ENCODE measurements at regions not wholly inside any gene's neighbourhood (a gene's known extent, or its start where the extent isn't known, plus 50 kb on each side); places are given as distances from the start of the nearest gene placed in this dataset.
"Not testable (repeated sequence)": the region's sequence is repeated elsewhere in the genome, so short reads cannot be mapped to it uniquely, and the experiment has no call there.

DNA sequence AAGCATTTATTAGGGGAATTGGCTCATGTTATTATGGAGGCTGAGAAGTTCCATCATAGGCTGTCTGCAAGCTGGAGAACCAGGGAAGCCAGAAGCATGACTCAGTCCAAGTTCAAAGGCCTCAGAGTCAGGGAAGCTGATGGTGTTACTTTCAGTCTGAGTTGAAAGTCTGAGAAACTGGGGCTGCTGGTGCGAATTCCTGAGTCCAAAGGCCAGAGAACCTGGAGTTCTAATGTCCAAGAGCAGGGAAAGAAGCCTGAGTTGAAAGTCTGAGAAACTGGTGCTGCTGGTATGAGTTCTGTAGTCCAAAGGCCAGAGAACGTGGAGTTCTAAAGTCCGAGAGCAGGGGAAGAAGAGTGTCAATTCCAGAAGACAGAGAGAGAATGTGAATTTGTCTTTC is 641.1 kb downstream of the ISL1 start:
- no peak for DNase-seq

DNA sequence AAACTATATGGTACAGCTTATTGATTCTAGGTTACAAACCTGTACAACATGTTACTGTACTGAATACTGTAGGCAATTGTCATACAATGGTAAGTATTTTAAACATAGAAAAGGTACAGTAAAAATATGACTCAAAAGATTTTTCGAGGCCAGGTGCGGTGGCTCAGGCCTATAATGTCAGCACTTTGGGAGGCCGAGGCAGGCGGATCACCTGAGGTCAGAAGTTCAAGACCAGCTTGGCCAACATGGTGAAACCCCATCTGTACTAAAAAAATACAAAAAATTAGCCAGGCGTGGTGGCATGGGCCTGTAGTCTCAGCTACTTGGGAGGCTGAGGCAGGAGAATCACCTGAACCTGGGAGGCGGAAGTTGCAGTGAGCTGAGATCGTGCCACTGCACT is 646.6 kb downstream of the ISL1 start:
- DNase-seq = not testable (repeated sequence)

DNA sequence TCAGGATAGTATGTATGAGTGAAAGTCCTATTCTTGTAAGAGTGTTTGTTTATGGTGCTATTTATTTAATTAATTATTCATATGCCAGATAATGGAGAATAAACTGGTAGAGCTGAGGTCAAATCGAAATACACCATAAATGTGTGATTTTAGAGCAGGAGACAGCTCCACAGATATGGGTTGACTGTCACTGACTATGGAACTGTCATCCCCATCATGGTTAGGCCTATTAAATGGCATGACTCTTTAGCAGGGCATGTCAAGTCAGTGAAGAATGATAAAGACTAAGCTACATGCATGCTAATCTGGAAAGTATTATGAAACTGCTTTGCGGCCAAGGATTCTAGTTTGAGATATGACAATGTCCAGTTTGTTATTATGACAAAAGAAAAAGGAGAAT is 658.6 kb downstream of the ISL1 start:
- DNase-seq = no peak

DNA sequence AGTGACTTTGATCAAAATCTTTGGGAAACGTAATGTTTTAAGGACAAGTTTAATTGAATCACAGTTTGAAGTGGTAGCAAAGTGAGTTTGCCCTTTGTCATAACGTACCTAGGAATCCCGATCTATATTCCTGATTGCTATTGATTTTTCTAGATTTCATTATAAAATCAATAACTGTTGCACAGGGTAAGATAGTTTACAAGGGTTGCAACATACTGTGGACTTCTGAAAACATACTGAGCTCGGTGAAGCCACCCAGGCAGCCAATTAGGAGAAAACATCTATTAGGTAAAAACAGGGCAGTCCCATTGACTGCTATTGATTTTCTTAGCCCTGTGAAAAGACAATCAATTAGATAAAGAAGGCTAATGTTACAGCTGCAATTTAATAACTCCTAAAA is 659.9 kb downstream of the ISL1 start:
- DNase-seq = no peak

DNA sequence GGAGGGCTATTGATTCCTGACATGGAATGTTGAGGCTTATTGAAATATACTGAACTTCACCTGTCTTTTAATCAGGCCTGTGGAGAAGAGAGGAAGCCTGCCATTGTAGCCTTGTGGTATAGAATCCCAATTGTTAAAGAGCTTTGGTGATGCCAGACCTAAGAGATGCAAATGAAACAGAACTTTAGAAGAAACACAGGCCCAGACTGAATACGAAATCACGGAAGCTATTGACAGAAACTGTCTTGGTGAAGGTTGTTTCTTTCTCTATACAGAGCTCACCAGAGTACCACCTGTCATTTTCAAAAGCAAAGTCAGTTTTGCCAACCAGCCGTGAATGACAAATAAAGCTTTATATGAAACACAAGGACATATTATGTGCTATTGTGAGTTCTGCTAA is 660.3 kb downstream of the ISL1 start:
- peak; percentile 77 to 96 for DNase-seq

DNA sequence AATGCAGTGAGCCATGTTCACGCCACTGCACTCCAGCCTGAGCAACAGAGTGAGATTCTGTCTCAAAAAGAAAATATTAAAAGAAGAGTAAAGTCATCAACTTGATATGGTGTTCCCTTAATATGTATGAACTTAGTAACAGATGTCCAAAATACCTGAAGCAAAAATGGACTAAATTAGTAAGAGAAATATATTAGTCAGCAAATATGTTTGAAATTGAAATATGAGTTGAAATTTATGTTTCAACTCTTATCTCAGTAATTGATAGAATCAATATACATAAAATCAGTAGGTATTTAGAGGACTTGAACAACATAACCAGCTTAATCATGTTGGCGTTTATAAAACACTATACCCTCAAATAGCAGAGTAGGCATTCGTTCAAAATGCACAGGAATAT is 668.5 kb downstream of the ISL1 start:
- no peak for DNase-seq

DNA sequence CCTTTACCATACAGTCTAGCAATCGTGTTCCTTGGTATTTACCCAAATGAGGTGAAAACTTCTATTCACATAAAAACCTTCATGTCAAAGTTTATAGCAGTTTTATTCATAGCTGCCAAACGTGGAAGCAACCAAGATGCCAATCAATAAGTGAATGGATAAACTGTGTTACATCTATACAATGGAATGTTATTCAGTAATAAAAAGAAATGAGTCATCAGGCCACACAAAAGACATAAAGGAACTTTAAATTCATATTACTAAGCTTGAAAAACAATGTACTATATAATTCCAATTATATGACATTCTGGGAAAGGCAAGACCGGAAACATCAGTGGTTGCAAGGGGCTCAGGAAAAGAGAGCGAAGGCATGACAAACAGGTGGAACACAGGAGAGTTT is 679.9 kb downstream of the ISL1 start:
- DNase-seq = no peak

DNA sequence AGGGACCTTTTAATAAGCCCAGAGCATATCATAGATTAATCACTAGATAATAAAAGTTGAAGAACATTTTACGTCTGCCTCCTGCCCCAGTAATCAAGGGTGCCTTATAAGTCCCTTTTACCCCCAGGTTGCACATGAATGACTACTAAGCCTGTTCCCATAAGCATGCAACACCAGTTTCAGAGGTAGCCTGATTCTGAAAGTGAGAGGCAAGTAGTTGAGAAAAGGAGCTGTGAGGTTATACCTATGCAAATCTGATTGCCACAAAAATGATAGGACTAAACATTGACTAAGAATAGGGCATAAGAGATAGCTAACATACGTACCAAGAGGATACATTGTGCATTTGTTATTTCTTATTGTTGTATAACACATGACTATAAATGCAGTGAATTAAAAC is 681.9 kb downstream of the ISL1 start:
- DNase-seq = no peak

DNA sequence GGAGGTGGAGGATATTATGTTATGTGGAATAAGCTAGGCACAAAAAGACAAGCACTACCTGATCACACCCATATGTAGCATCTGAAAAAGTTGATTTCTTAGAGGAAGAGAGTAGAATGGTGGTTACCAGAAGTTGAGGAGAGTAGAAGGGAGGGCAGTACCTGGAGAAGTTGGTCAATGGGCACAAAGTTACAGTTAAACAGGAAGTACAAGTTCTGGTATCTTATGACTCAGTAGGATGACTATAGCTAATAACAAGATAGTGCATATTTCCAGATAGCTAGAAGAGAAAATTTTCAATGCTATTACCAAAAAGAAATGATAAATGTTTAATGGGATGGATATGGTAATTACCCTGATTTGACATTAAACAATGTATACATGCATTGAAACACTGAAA is 686.7 kb downstream of the ISL1 start:
- no peak for DNase-seq

DNA sequence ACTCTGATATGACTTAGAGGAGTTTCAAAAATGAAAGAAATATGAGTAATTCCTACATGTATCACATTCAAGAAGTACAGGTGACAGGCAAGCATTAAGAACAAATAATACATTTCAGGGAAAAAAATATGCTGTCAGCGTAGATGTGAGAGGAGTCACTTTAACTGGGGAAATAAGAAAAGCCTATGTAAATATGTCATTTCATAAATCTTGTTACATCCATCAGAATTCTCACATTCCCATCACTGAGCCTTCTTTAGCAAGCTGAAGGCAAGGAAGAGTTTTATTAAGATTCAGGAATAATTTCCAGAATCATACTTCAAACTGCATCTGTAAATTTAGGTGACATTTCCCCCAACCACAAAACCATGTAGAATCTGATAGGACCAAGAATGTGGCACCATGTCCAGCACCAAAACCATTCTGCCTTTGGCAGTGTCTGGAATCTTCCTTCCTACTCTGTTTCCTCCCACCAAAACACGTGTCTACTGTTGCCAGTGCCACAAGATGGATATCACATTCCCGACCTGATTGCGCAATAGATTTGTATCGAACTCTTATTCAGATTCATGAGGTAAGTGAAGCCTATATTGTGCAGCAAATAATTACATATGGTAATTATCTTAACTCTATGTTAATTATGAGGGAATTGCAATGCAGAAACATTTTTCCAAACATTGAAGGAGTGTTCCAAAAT is 690.9 kb downstream of the ISL1 start:
- no peak for DNase-seq

DNA sequence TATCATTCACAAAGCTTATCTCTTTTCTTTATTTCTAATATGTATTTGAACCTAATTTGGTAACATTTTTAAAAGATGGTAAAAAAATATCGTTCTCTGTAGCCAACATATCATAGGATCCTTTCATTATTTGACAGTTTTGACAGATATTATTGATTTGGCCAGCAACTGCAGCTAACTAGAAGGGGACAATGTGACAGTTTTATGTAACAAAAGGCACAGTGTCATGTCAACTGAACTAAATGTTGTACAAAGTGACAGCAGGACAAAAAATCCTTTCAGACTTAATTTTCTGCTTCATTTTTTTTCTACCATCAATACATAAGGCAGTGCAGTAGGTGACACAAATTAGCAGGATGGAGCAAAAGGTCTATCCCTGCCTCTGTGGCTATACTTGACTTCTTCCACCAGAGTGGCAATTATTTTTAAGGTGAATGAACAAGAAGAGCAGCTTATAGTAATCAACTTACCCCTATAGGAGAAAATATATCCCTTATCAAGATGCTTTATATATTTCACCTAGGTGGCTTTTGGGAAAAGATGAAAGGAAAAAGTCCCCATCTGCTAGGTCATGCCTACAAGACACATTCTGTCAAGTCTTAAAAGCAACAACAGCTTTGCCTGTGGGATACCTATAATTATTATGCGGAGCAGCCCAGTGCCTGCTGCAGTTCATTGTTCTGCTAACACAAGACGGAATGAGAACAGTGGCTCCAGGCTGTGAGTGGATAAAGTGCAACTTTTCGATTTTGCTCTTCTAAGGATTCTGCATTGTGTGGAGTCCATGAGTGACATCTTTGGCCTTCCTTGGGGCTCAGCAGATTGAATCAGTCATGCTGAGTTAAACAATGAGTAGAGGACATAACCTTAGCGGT is 694.9 kb downstream of the ISL1 start:
- DNase-seq = peak; percentile 38 to 80

DNA sequence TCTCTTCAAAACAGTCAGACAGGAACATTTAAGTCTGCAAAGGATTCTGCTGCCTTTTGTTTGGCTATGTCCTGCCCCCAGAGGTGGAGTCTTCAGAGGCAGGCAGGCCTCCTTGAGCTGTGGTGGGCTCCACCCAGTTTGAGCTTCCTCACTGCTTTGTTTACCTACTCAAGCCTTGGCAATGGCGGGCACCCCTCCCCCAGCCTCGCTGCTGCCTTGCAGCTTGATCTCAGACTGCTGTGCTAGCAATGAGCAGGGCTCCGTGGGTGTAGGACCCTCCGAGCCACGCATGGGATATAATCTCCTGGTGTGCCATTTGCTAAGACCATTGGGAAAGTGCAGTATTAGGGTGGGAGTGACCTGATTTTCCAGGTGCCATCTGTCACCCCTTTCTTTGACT is 685.4 kb upstream of the ITGA1 start:
- not testable (repeated sequence) for DNase-seq

DNA sequence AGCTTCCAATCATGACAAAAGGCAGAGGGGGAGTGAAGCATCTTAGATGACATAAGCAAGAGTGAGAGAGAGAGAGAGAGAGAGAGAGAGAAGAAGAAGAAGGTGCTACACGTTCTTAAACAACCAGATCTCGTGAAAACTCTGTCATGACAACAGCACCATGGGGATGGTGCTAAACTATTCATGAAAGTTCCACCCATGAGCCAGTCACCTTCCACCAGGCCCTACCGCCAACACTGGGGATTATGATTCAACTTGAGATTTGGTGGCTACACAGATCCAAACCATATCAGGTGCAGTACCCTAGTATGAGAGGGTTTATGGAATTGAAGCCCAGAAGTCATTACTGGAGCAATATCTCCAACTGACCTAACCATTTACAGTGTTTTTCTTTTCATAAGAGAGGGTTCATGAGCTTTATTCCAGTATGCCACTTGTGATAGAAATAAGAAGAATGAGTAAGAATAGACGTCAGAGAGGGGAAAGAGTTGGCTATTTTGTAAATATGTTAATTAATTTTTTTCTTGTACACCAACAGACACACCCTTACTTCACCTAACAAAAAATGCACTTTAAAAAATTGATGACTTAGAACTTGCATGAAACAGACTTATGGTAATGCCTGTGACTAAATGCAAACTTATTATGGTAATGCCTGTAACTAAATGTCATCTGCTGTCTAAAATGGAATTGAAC is 680.4 kb upstream of the ITGA1 start:
- no peak for DNase-seq

DNA sequence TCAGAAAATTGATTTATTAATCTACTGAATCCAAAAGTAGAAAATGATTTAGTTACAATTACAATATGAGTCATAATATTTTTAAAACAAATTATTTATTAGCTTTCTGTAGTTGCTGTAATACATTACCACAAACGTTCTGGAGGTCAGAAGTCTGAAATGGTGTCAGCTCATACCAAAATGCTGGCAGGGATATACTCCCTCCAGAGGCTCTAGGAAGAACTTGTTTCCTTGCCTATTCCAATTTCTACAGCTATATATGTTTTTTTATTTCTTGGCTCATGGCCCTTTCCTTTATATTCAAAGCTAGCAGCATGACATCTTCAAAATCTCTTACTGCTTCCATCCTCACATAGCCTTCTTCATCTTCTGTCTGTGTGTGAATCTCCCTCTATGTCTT is 667.9 kb upstream of the ITGA1 start:
- DNase-seq = peak in 1 of 2 experiments; percentile 2

DNA sequence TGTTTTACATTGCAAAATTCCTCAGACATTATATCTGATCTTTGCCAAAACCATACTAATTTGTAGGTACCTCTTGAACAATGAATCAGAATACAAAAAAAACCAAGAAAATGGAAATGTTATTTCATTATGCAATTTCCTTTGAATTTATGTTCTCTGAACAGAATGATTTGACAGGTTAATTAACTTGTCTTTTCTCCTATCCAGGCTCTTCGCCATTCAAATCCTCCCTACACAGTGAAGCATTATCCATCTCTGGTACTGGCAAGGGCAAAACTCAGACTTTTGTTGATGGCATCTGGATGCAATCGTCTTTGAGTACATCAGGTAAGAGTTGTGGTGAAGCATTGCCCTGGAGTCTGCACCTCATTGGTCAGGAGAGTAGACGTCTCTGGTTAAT is 655.7 kb upstream of the ITGA1 start:
- no peak for DNase-seq

DNA sequence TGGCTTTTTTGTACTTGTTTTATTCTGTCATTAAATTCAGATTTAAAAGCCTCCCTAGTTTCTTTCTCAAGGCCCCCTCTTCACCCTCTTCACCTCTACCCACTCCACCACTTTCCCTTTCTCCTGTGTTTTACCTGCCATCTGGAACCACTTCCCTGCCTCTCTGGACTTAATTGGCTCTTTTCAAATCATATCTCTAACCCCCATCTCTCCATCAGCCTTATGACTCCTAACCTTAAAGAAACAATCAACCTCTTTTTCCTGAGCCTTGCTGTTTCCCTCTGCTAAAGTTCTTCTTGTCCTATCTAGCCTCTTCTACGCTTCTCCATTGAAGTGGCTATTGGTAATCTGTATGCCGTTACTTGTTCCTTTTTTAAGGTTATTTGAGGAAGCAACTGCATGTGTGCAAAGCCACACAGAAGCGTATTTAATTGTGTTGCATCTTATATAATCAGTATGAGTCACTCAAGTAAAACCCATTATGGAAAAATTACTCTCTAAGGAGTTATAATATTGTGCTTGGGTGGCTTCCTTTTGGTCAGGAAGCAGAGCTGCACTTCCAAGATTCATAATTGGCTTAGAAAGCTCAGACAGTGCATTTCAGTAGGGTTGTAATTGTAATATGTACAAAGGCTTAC is 653.6 kb upstream of the ITGA1 start:
- peak in 1 of 2 experiments; percentile 17 for DNase-seq

DNA sequence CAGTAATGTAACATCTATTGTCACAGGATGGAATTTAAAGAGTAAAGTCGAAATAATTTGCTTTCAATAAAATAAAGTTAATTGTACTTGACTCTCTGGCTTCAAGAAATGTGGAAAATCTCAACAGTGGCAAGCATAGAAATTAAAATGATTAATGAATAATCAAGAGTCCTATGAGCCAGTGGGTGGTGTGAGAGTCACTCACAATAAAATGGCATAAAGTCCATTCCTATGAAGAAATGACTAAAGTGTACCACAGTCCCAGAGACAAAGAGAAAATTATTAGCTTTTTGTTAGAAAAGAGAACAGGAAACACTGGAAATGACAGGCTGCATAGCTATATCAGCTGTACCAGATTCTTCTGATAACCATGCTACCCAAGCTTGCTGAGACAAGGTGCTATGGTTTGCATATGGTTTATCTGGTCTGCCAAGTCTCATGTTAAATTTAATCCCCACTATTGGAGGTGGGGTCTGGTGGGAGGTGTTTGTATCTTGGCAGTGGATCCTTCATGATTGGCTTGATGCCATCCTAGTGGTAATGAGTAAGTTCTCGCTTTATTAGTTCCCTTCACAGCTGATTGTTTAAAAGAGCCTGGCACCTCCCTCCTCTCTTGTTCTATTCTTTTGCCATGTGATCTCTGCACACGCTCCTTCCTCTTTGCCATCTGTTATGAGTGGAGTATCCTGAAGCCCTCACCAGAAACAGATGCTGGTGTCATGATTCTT is 647.7 kb upstream of the ITGA1 start:
- DNase-seq = peak; percentile 83 to 98

DNA sequence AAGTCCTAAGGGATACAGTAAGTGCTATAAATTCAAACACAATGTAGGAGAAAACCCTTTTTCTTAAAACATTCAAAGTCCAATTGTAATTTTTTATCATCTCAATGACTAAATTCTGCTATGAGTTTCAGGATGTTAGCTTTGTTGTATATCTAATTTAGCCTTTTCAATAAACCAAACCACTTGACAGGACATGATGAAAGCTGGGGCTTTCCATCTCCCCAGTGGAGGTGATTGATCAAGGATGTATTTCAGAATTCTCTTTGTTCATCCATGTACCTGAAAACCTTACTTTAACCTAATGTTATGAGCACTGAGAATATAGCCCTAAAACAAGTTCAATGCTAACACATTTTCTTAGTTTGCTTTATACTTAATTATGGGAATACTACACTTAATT is 639.0 kb upstream of the ITGA1 start:
- peak in 1 of 2 experiments; percentile 69 for DNase-seq

DNA sequence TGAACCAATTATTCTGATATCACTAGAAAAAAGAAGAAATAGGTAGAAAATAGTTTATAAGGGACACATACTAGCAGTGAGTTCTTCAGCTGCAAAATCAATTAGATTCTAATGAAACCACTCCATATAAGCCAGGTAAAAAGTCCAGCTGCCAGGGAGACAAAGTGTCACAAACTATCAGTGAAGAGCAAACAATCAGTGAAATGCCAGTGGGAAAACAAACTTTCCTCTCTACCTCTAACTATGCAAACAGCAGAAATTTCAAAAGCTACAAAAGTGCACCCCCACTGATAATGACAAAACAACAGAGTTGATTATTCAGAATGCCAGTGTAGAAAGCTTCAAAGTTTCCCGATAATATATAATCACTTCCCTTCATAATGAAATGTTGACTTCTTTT is 637.2 kb upstream of the ITGA1 start:
- DNase-seq = peak; percentile 12 to 84

DNA sequence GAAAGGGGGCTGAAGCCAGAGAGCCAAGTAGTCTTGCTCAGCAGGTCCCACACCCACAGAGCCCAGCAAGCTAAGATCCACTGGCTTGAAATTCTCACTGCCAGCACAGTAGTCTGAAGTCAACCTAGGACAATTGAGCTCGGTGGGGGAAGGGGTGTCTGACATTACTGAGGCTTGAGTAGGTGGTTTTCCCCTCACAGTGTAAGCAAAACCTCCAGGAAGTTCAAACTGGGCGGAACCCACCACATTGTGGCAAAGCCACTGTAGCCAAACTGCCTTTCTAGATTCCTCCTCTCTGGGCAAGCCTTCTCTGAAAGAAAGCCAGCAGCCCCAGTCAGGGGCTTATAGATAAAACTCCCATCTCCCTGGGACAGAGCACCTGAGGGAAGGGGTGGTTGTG is 630.9 kb upstream of the ITGA1 start:
- DNase-seq = not testable (repeated sequence)

DNA sequence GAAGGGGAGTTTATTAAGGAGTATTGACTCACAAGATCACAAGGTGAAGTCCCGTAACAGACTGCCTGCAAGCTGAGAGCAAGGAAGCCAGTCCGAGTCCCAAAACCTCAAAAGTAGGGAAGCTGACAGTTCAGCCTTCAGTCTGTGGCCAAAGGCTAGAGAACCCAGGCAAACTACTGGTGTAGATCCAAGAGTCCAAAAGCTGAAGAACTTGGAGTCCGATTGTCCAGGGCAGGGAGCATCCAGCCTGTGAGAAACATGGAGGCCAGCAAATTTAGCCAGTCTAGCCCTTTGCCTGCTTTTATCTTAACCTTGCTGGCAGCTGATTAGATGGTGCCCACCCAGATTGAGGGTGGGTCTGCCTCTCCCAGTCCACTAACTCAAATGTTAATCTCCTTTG is 621.9 kb upstream of the ITGA1 start:
- not testable (repeated sequence) for DNase-seq

DNA sequence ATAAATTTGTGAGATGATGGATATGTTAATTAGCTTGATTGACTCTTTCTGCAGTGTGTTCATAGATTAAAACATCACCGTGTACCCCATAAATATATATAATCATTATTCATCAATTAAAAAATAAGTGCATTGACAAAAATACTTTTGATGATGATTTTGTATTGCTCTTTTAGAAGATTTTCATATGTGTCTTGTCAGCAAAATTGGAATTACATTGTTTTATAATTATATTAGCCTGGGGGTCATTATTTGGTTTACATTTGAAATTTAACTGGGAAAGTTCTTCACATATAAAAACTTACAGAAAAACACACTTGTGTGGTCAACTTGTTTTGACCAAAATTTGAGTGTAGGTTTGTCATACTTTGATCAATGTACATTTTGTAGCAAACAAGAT is 614.6 kb upstream of the ITGA1 start:
- DNase-seq = no peak

DNA sequence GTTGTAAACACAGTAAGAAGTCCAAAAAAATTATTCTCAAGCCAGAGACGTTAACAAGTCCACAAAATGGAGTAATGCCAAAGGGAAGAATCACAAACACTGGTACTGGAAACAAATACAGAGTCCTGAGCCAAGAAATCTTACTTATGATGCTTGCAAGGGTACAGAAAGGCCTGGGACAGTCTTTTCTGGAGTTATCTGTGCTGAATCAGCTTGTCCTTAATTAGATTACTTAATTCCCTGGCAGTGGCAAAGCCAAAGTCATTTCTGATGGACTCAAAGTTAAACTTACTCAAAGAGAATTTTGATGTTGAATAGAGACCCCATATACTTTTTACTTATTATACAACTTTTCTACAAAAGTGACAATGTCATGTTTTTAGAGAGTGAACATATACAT is 610.5 kb upstream of the ITGA1 start:
- DNase-seq = no peak
